ENCODE measurements at regions not wholly inside any gene's neighbourhood (a gene's known extent, or its start where the extent isn't known, plus 50 kb on each side); places are given as distances from the start of the nearest gene placed in this dataset.

GRCh38 chr17:77549726-77550366 lies 408.7 kb upstream of the TNRC6C start:
- TF ChIP-seq ZFX (IDR thresholded peaks at IDR 0.05; ENCODE audit: borderline replicate concordance) (no peak), CTCF (IDR thresholded peaks at IDR 0.05) (no peak)

All from 22Rv1 (cell line).